Calu3 (cell line): ENCODE measurements at regions not wholly inside any gene's neighbourhood (a gene's known extent, or its start where the extent isn't known, plus 50 kb on each side); places are given as distances from the start of the nearest gene placed in this dataset.
"Not testable (repeated sequence)": the region's sequence is repeated elsewhere in the genome, so short reads cannot be mapped to it uniquely, and the experiment has no call there.

Experiments used
- BruUV-seq: library from RNA; stranded (reverse); fragments of 400-500 nt; replicated peaks from 2 replicates; lab custom pipeline; 2021; lab: Mats Ljungman, UMichigan
- CTCF ChIA-PET: fragments of 300-600 bp; sonication (Branson Sonifier 250); formaldehyde crosslinking; loops from one replicate; lab custom pipeline; 2022; ENCODE audit warnings: antibody characterized with exemption; lab: Charles Lee
- DNase-seq: peaks from one replicate; pipeline ENCODE4 v3.0.0; 2022
- H3K27ac Mint-ChIP-seq: one replicate; pipeline ENCODE4 v1.8.0; 2022; ENCODE audit warnings: mixed read lengths; ENCODE audit not compliant: unreplicated experiment
- H3K27me3 Mint-ChIP-seq: one replicate; pipeline ENCODE4 v1.8.0; 2022; ENCODE audit warnings: mixed read lengths; ENCODE audit not compliant: unreplicated experiment
- H3K36me3 Mint-ChIP-seq: one replicate; pipeline ENCODE4 v1.8.0; 2022; ENCODE audit warnings: mild to moderate bottlenecking, moderate library complexity, mixed read lengths; ENCODE audit not compliant: insufficient read depth, unreplicated experiment
- H3K4me1 Mint-ChIP-seq: one replicate; pipeline ENCODE4 v1.8.0; 2022; ENCODE audit warnings: mild to moderate bottlenecking, low read depth, mixed read lengths; ENCODE audit not compliant: unreplicated experiment
- H3K4me3 Mint-ChIP-seq: one replicate; pipeline ENCODE4 v1.8.0; 2022; ENCODE audit warnings: mild to moderate bottlenecking, low read depth, moderate library complexity, mixed read lengths; ENCODE audit not compliant: unreplicated experiment
- H3K9me3 Mint-ChIP-seq: one replicate; pipeline ENCODE4 v1.8.0; 2022; ENCODE audit warnings: low read depth, mixed read lengths; ENCODE audit not compliant: unreplicated experiment
- intact Hi-C: fragments of 100-400 bp; cut with micrococcal nuclease; formaldehyde crosslinking; loops from one replicate; pipeline ENCODE4 v1.10.0; 2022; ENCODE audit not compliant: unreplicated experiment
- TF ChIP-seq, protein P1 (sequence below): fragments of 200-600 bp; IDR thresholded peaks from one replicate; pipeline ENCODE4 v1.8.0; 2022; ENCODE audit warnings: antibody characterized with exemption; ENCODE audit not compliant: unreplicated experiment

GRCh38 chr6:103820148-103820547, 1039.6 kb downstream of the HACE1 start:
- no peak overlapping the region for H3K4me3 Mint-ChIP-seq
- DNase-seq = no peak
- H3K27ac Mint-ChIP-seq = no peak overlapping the region
- TF ChIP-seq, protein P1, sequence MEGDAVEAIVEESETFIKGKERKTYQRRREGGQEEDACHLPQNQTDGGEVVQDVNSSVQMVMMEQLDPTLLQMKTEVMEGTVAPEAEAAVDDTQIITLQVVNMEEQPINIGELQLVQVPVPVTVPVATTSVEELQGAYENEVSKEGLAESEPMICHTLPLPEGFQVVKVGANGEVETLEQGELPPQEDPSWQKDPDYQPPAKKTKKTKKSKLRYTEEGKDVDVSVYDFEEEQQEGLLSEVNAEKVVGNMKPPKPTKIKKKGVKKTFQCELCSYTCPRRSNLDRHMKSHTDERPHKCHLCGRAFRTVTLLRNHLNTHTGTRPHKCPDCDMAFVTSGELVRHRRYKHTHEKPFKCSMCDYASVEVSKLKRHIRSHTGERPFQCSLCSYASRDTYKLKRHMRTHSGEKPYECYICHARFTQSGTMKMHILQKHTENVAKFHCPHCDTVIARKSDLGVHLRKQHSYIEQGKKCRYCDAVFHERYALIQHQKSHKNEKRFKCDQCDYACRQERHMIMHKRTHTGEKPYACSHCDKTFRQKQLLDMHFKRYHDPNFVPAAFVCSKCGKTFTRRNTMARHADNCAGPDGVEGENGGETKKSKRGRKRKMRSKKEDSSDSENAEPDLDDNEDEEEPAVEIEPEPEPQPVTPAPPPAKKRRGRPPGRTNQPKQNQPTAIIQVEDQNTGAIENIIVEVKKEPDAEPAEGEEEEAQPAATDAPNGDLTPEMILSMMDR = no peak
- H3K4me1 Mint-ChIP-seq = no peaks in the 10 kb centered on the region
- no TSS peak for BruUV-seq
- no peaks in the 10 kb centered on the region for H3K27me3 Mint-ChIP-seq
- intact Hi-C loops = no loop called here
- H3K36me3 Mint-ChIP-seq = no peaks in the 10 kb centered on the region
- no peaks in the 10 kb centered on the region for H3K9me3 Mint-ChIP-seq
- CTCF ChIA-PET = no interaction called here

DNA sequence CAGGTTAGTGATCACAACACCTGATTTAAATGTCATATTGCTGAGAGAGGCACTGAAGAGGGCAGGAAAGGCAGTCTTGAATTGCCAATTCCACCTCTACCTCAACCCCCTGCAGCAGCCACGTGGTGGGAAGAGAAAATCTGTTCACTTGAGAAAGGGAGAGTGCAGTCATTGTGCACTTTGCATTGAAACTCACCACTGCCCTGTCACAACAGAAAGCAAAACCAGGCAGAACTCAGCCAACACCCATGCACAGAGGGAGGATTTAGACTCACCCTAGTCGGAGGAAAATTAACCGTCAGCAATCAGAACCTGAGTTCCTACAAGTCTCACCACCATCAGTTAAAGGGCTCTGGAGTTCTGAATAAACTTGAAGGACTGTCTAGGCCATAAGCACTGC, 1040.2 kb downstream of the HACE1 start:
- Mint-ChIP-seq H3K27me3 (no peaks in the 10 kb centered on the region), H3K4me1 (no peaks in the 10 kb centered on the region), H3K27ac (no peak overlapping the region), H3K9me3 (no peaks in the 10 kb centered on the region), H3K4me3 (no peak overlapping the region), H3K36me3 (no peaks in the 10 kb centered on the region)
- DNase-seq = no peak
- CTCF ChIA-PET = no interaction called here
- BruUV-seq = no TSS peak
- TF ChIP-seq, protein P1 = no peak
- intact Hi-C loops = no loop called here

DNA sequence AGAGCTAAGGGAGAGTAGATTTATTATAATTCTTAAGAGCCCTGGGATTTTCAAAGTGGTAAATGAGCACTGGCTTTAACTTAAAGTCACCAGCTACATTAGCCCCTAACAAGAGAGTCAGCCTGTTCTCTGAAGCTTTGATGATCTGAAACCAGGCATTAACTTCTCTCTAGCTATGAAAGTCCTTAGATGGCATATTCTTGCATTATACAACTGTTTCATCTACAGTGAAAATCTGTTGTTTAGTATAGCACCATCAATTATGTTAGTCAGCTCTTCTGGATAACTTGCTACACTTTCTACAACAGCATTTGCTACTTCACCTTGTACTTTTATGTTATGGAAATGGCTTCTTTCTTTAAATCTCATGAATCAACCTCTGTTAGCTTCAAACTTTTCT, 1046.7 kb downstream of the HACE1 start:
- TF ChIP-seq, protein P1 = no peak
- no peak for DNase-seq
- H3K36me3 Mint-ChIP-seq = no peaks in the 10 kb centered on the region
- no peaks in the 10 kb centered on the region for H3K4me1 Mint-ChIP-seq
- H3K27ac Mint-ChIP-seq = no peak overlapping the region
- H3K9me3 Mint-ChIP-seq = no peaks in the 10 kb centered on the region
- H3K4me3 Mint-ChIP-seq = no peak overlapping the region
- CTCF ChIA-PET = no interaction called here
- BruUV-seq = no TSS peak
- intact Hi-C loops = no loop called here
- H3K27me3 Mint-ChIP-seq = no peaks in the 10 kb centered on the region

GRCh38 chr6:103801901-103802479, 1057.7 kb downstream of the HACE1 start:
- H3K27me3 Mint-ChIP-seq, CTCF ChIA-PET, BruUV-seq, H3K4me1 Mint-ChIP-seq, H3K27ac Mint-ChIP-seq, H3K4me3 Mint-ChIP-seq, intact Hi-C loops, DNase-seq, H3K36me3 Mint-ChIP-seq, H3K9me3 Mint-ChIP-seq: not testable (repeated sequence)

GRCh38 chr6:103799971-103800670, 1059.6 kb downstream of the HACE1 start:
- no peaks in the 10 kb centered on the region for H3K27me3 Mint-ChIP-seq
- TF ChIP-seq, protein P1 = no peak
- H3K4me1 Mint-ChIP-seq = no peaks in the 10 kb centered on the region
- BruUV-seq = no TSS peak
- intact Hi-C loops = loop anchor here (5.0 to 10.0 kb wide), 3 partner anchors 525 to 665 kb away; no protein-coding TSS in a partner anchor
- H3K4me3 Mint-ChIP-seq = no peak overlapping the region
- DNase-seq = no peak
- no peak overlapping the region for H3K27ac Mint-ChIP-seq
- CTCF ChIA-PET = no interaction called here
- no peaks in the 10 kb centered on the region for H3K36me3 Mint-ChIP-seq
- H3K9me3 Mint-ChIP-seq = peaks cover 5% of the 10 kb centered on the region
